SW480 (cell line): ENCODE measurements at regions not wholly inside any gene's neighbourhood (a gene's known extent, or its start where the extent isn't known, plus 50 kb on each side); places are given as distances from the start of the nearest gene placed in this dataset.
"Not testable (repeated sequence)": the region's sequence is repeated elsewhere in the genome, so short reads cannot be mapped to it uniquely, and the experiment has no call there.

ENCODE experiments used
- DNase-seq: peaks from one replicate; pipeline ENCODE4 v3.0.0-alpha.2; 2016; ENCODE audit warnings: low spot score

DNA sequence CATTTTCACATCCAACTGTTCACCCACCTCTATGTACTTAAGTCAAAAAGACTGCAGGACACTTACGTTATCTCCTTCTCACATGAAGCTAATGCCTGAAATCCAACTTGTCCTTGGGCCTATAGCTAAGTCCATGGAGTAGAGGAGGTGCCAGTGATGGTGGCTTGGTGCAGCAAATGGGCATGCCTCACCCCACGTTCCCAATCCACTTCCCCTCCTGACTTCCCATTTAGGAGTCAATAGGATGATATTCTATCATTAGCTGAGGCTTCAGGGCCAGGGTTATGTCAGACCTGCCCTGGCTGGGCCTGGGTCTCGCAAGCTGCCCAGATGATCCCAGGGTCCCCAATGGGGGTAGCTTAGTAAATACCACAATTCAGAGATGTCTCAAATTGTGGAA is 410.4 kb downstream of the MAFB start:
- DNase-seq: no peak

DNA sequence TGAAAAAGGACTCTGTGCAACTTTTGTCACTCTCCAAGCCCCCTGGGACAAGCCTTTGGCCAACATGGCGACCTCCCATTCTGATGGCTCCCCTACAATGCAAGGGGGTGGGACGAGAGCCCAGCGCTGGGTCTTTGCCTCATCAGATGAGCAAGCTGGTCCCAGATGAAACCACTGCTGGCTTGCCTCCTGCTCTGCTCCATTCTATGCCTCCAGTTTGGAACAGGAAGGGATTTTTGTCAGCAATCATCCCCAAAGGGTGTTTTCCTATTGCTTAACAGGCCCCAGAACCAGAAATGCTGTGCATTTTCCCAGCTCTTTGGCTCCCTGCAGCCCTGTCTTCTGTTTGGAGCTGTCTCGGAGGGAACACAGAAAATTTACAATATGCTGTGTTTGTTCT is 412.7 kb downstream of the MAFB start:
- DNase-seq: no peak

DNA sequence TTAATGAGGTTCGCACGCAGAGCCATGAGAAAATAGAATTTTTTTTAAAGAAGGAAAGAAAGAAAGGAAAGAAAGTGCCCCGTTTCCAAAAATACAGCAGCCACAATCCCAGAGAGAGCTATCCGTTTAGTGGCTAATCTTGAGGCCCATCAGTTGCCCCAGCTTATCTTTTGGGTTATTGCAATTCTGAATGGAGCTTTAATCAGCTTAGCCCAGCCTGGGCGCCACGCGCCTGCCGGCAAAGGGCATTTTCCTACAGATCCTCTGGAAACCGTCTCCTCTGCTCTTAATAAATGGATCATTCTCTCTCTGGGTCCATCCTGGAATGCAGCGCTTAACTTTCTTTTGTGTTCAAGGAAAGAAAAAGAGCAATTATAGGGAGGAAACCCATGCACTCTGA is 413.3 kb downstream of the MAFB start:
- no peak for DNase-seq

DNA sequence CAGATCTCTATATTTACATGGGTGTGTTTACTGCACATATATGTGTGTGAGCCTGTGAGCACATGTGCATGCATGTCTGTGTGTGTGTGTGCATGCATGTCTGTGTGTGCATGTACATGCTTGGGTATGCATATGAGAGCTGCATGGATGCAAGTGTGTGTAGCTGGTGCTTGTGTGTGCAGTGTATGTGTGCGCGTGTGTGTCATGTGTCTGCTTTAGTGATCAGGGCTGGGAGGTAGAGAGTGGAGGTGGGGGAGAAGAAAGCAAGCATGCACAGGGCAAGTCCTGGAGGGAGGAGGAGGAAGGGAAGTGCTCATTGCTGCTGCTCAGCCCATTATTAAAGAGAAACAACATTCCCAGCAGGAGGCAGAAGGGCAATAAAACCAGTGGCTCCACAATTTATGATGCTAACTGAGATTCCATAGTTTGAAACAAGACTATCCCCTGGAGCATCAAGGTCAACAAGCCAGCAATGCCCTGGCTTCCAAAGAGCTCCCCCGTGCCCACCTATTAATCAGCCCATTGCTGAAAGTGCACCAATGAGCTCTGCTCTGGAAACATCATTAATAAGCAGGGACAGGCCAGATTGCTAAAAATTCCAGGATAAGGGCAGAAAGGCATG is 414.0 kb downstream of the MAFB start:
- DNase-seq: no peak

DNA sequence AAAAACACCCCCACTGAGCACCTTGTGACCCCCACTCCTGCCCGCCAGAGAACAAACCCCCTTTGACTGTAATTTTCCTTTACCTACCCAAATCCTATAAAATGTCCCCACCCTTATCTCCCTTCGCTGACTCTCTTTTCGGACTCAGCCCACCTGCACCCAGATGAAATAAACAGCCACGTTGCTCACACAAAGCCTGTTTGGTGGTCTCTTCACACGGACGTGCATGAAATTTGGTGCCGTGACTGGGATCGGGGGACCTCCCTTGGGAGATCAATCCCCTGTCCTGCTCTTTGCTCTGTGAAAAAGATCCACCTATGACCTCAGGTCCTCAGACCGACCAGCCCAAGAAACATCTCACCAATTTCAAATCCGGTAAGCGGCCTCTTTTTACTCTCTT is 419.8 kb downstream of the MAFB start:
- DNase-seq: not testable (repeated sequence)

DNA sequence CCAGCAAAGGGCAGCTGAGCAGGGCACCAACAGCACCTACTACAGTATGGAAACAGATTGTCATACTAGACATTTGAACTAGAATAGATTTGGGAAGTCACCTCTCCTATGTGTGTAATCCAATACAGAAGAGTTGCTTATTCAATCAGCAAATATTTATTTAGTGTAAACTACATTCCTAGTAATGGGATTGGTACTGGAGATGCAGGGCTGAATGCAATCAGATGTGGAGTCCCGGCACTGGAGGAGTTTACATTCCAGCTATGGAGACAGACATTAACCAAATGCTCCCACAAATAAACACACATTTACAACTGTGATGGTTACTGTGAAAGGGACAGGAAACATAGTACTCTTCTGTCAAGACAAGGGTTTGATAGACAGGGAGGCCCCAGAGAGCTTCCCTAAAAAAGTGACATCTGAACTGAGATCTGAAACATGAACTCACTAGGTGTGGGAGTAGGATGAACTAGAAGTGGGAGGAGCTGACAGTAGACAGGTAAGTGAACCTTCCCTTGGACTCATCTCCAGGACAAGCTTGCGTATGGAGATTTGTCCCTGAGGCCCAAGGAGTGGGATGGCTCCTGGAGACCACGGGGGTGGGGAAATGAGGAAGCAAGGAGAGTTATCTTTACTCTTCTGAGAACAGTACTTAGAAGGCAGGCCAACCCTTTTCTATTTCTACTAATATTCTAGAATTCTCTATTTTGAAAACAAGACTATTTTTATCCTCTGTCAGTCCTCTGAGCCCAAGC is 420.5 kb downstream of the MAFB start:
- no peak for DNase-seq

DNA sequence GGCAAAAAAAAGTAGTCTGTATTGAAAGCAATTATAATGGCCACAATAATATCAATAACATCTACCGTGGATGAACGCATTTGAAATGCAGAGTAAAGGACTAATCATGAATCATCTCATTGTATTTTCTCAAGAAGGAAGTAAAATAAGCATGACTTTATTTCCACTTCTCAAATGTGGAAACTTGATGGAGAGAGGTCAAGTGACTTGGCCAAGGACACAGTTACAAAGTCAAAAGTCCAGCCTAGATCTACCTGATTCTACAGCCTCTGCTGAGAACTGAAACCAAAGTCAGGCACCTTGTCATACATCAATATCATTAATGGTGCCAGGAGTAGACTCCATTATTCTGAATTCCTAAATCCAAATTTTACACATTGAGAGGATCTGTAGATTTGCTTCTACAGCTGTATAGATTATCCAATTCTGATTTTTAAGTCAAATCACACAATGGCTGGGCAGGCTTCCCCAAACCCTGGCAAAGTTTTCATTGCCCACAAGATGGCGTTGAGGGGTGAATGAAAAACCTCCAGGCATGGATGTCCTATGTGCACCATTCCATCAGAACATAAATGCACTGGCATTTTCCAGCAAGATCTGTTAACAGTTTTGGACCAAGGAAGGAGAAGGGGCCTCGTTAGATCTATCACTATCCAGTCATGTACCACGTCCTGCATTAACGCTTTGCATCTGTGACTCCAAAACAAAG is 423.1 kb downstream of the MAFB start:
- peak; percentile 49 for DNase-seq

DNA sequence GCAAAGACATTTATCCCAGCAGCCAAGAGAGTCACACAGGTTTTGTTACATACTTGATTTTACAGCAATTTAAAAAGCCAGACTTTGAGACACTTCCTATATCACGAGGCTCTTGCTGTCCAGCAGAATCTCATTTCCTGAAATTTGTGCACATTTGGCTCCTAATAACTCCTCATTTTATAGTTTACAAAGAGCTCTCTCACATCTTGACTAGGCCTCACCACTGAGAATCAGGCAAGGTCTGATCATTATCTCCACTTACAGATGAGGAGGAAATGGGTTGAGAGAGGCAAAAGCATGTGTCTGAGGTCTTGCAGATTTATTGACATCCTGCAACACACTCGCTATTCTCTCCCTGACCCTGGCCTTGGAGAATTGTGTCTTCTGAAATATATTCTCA is 426.8 kb downstream of the MAFB start:
- DNase-seq: no peak

DNA sequence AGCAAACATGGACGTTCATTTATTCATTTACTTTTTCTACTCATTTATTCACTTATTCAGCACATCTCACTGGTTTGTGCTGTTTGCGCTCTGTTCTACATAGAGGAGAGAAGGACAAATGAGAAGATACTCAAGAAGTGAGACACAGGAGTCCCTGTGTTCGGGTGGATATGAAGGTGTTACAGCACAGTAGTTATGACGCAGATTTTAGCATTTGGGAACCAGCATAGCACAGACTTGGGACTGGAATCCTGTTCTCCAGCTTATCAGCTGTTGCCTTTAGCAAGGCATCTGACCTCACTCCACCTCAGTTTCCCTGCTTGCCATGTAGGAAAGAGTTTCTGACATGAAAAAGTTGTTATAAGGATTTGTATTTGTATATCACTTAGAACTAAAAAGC is 430.1 kb downstream of the MAFB start:
- DNase-seq: no peak

DNA sequence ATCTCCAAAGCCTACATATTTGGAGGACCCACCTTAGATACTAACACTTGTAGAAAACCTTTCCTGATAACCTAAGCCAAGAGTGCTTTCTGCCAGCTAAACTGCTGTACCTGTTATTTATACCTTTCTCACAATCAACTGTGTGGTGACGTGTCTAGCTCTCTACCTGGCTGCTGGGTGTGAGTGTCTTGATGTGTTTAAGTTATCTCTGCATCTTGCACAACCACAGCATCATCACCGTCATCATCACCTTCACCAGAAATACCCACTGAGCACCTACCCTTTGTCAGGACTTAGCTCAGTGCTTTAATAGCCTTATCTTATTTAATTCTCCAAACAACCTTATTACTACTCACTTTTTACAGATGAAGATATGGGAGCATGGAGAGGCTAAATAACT is 431.3 kb downstream of the MAFB start:
- DNase-seq: no peak

DNA sequence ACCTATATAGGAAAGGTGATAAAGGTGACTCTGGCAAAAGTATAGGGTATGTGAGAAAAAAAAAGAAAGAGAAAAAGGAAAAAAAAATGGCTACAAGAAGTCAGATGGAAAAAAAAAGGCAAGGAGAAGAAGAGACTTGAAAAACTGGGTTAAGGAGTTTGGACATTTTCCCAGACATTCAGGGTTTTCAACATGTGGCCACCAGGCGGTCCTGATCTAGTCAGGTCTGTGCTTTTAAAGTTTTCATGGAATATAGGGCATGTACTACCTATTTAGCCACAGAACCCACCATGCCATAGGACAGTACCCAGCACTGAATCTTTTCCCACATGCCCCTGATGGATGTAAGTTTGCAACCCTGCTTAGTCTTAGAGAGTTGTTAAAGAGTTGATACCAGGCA is 433.7 kb downstream of the MAFB start:
- no peak for DNase-seq

DNA sequence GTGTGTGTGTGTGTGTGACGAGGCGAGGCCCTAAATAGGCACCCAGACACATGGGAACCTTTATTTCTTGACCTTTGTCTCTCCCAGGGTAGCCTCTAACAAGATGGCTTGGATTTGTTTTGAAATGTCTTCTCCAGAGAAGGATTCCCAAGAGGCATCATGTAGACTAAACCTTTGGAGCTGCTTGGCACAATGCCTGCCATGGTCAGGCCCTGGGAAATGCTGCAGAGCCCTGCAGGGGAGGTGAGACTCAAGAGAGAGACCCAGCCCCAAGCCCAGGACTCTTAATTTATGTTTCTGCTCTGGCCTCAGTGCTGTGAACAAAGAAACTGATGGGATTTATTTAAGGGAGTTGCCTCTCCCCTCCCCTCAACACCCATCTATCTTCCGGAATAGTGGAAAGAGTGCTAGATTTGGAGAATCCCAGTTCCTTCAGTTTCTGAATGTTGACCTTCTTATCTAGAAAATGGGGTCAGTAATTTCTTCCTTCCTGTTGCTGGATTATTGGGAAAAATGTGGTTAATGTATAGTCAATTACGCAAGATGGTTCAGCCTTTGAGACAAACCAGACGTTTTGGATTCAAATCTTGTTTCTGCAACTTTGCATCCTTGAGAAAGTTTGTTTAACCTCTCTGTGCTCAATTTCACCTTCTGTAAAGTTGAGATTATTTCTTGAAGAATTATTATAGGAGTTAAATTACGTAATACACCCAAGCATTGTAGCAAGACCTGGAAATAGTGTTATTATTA is 434.8 kb downstream of the MAFB start:
- DNase-seq: no peak

DNA sequence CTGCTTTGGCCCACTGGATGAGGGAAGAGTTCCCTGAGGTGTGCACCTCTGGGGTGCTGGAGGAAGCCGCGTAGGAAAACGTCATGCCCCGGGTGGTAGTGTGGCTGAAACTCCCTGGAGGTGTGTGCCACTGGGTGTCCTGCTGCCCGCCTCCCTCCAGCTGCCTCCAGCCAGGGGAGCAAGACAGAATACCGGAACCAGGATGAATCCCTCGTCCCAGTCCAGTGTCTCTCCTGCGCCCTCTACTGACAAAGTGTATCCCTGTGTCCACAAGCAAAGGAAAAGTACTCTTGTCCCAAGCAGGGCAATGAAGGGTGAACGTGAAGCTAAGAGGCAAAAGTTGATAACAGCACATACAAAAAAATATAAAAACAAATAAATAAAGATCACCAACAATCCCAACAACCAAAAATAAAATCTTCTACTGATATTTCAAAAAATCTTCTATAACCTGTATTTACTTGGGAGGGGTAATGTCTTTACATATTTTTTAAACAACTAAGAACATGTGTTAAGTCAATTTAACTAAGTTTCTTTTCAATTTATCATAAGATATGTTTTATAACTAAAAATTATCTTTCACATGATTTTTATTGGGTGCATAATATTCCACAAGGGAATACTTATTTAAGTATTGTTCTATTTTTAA is 437.6 kb downstream of the MAFB start:
- peak; percentile 30 for DNase-seq

DNA sequence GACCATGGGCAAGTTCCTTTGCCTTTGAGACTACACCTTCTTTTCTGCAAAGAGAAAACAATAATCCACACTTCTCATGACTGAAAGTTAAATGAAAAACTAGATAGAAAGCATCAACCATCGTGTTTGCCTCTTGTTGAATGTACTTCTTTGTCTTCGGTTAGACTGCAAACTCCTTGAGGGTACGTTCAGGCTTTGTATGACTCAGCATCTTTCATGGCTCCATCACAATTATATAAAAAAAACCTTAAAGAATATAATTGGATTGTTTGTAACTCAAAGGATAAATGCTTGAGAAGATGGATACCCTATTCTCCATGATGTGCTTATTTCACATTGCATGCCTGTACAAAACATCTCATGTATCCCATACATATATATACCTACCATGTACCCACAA is 439.2 kb downstream of the MAFB start:
- no peak for DNase-seq

DNA sequence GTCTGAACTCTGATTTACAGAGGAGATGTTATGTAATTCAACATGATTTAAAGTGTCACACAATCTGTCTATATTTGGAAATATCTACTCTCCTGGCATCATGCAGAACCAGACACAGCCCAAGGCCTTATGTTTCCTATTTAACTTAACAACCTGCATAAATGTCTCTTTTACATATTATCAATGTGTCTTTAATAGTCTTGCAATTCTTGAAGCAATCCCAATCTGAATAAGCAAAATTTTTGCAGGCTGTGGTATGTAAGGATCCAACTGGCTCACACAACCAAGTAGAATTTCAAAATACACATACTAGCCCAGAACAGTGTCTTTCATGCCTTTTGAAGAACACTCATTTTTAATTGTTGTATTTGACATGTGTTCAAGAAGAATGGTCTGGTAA is 443.2 kb downstream of the MAFB start:
- no peak for DNase-seq

DNA sequence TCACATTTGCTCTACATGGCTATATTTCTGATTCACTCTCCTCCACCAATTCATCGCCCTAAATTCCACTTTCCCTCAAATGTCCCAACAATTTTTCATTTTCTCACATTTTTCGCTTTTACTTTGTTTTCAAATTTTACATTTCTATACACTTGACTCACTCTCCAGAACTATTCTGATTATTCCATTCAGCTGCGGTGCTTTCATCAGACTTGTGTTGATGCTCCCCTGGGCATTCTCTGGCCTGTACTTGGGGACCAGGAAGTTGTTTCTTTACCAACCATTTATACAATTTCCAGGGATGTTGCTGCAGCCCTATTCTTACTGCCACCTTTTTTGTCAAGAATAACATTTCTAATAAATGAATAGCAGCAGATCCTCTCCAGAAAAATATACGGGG is 444.8 kb downstream of the MAFB start:
- no peak for DNase-seq

DNA sequence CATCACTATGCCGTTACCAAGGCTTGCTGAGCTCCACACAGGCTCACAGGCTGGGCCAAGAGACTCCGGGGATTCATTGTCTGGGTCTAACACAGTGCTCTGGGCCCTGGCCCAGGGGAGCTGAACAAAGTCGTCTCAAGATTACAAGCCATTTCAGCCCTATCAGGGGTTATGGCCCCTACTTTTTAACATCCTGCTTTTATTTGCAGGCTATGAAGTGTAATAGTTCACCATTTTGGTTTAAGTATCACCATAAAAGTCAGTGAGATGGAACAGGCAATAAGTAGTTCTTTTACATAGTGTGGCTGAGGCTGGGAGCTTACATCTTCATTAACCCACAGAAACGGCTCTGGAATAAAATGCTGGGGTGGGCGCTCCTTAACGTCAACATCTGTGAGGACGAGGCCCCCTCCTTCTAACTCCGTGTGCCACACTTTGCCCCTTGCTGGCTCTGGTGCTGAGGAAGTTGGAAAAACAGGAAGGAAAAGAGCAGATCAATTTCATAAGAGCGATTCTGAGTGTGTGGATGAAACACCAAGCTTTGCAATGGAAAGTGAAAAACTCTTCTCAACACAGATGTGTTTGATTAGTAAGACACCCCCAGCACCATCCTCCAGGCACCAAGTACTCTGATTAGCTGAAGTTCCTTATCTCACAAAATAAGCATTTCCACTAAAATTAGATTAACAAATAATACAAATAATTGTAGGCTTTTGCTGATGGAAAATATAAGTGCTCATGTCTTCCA is 447.3 kb downstream of the MAFB start:
- DNase-seq: no peak

DNA sequence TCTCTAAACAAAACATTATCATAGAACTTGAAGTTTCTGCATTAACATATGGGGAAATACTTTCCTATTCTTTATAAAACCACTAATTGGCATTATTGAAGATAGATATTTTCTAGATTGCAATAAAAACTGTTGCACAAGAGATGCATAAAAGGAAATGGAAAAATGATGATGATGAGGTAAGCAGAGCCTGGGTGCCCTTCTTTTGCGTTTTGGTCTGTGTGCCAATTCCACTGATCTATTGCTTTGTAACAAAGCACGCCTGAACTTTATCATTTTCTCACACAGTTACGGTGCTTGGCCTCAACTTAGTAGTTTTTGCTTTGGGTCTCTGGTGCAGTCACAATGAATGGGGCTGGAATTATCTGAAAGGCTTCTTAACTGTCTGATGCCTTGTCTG is 450.5 kb downstream of the MAFB start:
- DNase-seq: no peak

DNA sequence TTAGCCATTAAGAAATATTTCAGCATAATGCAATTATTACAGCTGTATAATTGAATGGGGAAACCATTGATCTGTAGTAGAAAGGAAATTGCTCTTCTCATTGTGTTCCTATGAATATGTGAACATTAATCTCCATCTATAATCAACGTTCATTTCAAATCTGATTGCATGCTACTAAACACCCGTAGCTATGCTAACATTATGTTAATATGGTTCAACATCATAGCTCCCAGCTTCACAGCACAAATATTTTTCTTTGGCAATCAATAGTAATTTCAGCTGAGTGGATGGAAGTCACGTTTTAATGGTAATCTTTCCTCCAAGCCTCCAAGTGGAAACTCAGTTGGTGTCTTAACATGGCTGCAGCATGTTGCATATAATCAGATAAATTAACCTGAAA is 454.4 kb downstream of the MAFB start:
- no peak for DNase-seq

DNA sequence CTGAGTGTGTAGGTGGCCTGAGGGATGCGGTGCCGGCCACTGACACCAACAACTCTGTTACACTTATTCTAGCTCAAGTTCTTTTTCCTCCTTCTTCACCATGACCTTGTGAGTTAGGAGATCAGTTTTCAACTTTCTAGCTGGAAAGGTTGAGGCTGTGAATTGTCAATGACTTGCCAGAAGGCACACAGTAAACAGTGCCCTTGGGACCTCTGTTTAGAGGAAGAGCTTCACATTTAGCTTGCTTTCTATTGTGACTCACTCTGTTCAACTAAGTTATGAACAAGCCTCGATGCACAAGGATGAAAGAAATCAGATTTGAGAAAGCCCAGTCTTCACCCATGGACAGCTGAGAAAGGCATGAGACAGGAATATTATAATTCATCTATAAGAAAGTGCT is 455.6 kb downstream of the MAFB start:
- DNase-seq: no peak

DNA sequence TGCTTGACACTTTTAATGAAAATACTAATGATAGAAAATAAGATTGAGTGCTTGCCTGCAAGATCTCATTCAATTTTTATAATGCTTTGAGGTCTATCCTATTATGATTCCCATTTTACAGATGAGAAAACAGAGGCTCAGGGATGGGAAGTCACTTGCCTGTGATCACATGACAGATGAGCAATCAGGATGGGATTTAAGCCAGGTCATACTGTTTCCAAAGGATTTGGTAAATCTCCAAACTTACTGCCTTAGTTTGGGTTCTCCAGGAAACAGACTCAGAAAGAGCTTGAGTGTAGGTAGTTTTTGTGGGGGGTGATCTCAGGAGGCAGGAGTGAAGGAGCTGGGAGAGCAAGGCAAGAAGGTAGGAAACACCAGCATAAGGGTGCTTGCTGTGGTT is 456.3 kb downstream of the MAFB start:
- DNase-seq: no peak

DNA sequence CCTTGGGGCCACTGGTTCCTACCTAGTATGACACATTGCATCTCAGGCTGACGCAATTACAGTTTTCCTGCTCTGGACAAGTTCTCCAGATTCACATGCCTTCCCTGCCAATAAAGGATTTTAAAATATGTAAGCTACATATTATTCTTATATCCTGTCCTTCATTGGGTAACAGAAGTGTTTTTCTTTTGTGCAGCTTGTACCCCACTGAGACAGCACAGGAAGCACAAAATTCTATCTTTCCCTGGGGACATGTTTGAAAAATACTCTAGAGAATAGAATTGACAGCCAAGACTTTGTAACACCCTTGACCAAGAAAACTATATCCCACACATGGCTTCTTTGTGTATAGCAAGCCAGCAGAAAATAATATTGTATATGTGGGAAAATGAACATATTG is 456.8 kb downstream of the MAFB start:
- DNase-seq: no peak
